MCF 10A (cell line): ENCODE measurements at regions not wholly inside any gene's neighbourhood (a gene's known extent, or its start where the extent isn't known, plus 50 kb on each side); places are given as distances from the start of the nearest gene placed in this dataset.

ENCODE experiments used
- BruUV-seq: library from RNA; stranded (reverse); fragments of 400-500 nt; replicated peaks from 2 replicates; lab custom pipeline; 2021; lab: Mats Ljungman, UMichigan
- CTCF ChIA-PET: fragments of 300-600 bp; sonication (Branson Sonifier 250); formaldehyde crosslinking; extraction: SDS; loops from one replicate; lab custom pipeline; 2021; ENCODE audit warnings: antibody characterized with exemption, inconsistent platforms; lab: Yijun Ruan, JAX
- POLR2A ChIA-PET: fragments of 300-600, 350-650 bp; sonication (Branson Sonifier 250); formaldehyde crosslinking; extraction: SDS; loops from one replicate; lab custom pipeline; 2020; ENCODE audit warnings: antibody characterized with exemption, inconsistent platforms; lab: Yijun Ruan, JAX
- DNase-seq: peaks from one replicate; pipeline ENCODE4 v3.0.0-alpha.2; 2018; ENCODE audit not compliant: unreplicated experiment
- H3K27ac Mint-ChIP-seq: one replicate; pipeline ENCODE4 v1.8.0; 2022; ENCODE audit warnings: mild to moderate bottlenecking, low read depth, mixed read lengths; ENCODE audit not compliant: unreplicated experiment
- H3K27me3 Mint-ChIP-seq: one replicate; pipeline ENCODE4 v1.8.0; 2022; ENCODE audit warnings: mixed read lengths; ENCODE audit not compliant: insufficient read depth, unreplicated experiment
- H3K36me3 Mint-ChIP-seq: one replicate; pipeline ENCODE4 v1.8.0; 2022; ENCODE audit warnings: mild to moderate bottlenecking, moderate library complexity, mixed read lengths; ENCODE audit not compliant: insufficient read depth, unreplicated experiment
- H3K4me1 Mint-ChIP-seq: one replicate; pipeline ENCODE4 v1.8.0; 2022; ENCODE audit warnings: mixed read lengths; ENCODE audit not compliant: insufficient read depth, unreplicated experiment
- H3K4me3 Mint-ChIP-seq: one replicate; pipeline ENCODE4 v1.8.0; 2022; ENCODE audit warnings: mild to moderate bottlenecking, moderate library complexity, mixed read lengths; ENCODE audit not compliant: unreplicated experiment
- H3K9me3 Mint-ChIP-seq: one replicate; pipeline ENCODE4 v1.8.0; 2022; ENCODE audit warnings: mixed read lengths; ENCODE audit not compliant: unreplicated experiment
- CTCF ChIP-seq: fragments of 200-600 bp; IDR thresholded peaks from one replicate; pipeline ENCODE4 v1.8.0; 2022; ENCODE audit warnings: antibody characterized with exemption, mild to moderate bottlenecking; ENCODE audit not compliant: unreplicated experiment
- intact Hi-C: fragments of 100-400 bp; cut with micrococcal nuclease; formaldehyde crosslinking; loops from 2 replicates; pipeline ENCODE4 v1.14.1; 2022

DNA sequence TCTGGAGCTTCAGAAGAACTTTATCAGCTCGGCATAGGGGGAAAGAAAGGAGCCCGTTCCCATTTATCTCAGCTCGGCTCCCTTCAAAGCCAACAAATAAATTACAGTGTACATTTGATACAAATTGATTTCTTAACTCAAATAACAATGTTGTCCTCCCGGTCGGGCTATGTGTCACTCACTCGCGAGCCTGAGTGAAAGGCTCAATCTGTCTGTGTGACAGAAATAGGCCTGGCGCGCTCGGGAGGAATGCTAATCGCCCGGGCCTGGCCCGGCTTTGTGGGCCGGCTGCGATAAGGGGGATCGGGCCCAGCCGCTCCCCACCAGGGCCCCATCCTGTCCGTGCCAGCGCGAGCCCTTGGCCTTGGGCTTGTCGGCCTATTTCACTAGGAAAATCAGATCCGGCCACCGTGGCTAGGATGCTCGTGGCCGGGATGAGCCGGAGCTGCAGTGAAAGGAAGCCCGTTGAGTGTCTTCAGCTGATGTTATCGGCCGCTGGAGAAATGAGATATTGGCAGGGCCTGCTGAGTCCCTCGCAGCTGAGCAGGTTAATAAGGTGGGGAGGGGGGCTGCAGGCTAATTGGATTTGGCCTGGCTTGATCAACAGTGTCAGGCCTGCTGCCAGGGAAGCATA, 258.7 kb downstream of the IRX1 start:
- H3K36me3 Mint-ChIP-seq = no peaks in the 10 kb centered on the region
- intact Hi-C loops = no loop called here
- TF ChIP-seq CTCF = no peak
- peaks cover 15% of the 10 kb centered on the region for H3K9me3 Mint-ChIP-seq
- BruUV-seq = no TSS peak
- ChIA-PET POLR2A (no interaction called here), CTCF (no interaction called here)
- no peak overlapping the region for H3K27ac Mint-ChIP-seq
- no peak overlapping the region for H3K4me3 Mint-ChIP-seq
- no peaks in the 10 kb centered on the region for H3K27me3 Mint-ChIP-seq
- no peaks in the 10 kb centered on the region for H3K4me1 Mint-ChIP-seq
- DNase-seq = no peak

DNA sequence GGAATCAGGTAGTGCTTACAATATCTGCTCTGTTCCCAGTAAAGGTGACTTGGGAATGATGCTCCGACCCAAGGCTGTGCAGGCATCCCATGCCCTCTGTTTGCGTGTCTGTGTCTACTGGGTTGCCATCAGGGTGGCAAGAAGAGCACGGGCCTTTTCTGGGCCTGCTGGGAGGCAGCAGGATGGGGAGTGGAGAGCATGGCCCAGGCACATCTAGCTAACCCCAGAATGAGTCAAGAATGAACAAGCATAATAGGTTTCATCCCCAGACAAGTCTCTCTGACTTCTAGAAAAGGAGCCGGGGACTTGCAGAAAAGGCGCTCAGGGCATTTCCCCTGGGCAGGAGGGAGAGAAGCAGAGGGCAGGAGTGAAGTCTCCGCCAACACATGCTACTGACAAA, 260.4 kb downstream of the IRX1 start:
- CTCF ChIA-PET = no interaction called here
- DNase-seq = no peak
- Mint-ChIP-seq H3K27me3 (no peaks in the 10 kb centered on the region), H3K9me3 (peaks cover 24% of the 10 kb centered on the region), H3K4me1 (no peaks in the 10 kb centered on the region), H3K27ac (no peak overlapping the region), H3K4me3 (no peak overlapping the region), H3K36me3 (no peaks in the 10 kb centered on the region)
- intact Hi-C loops = no loop called here
- BruUV-seq = no TSS peak
- no peak for TF ChIP-seq CTCF
- POLR2A ChIA-PET = no interaction called here

DNA sequence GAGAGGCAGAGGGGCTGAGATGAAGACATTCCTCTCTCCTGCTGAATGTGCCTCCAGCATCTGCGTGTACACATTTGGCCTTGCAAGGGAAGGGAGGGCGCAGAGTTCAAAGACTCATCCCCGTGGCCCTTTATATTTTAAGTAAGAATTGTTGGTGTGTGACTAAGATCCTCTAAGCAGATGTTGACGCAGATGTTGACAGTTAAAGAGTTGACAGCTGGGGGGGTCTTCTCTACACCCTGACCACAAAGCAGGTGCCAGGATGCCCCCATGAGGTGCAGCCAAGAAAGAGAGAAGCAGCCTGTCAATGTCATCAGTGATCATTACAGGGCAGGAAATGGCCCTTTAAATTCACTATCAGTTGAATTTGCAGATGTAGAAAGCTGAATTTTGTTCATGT, 262.9 kb downstream of the IRX1 start:
- Mint-ChIP-seq H3K36me3 (no peaks in the 10 kb centered on the region), H3K27me3 (no peaks in the 10 kb centered on the region), H3K4me1 (no peaks in the 10 kb centered on the region), H3K9me3 (peaks cover 24% of the 10 kb centered on the region), H3K4me3 (no peak overlapping the region), H3K27ac (no peak overlapping the region)
- intact Hi-C loops = no loop called here
- no peak for DNase-seq
- no peak for TF ChIP-seq CTCF
- no TSS peak for BruUV-seq
- ChIA-PET POLR2A (interaction anchor here (1.5 kb wide), 1 partner anchor 38 kb away, joined by 3 read pairs; no protein-coding TSS in a partner anchor), CTCF (interaction anchor here (0.5 to 0.6 kb wide), 2 partner anchors 85 to 664 kb away, joined by 7 read pairs; no protein-coding TSS in a partner anchor)

GRCh38 chr5:3862906-3863305, 267.3 kb downstream of the IRX1 start:
- no TSS peak for BruUV-seq
- intact Hi-C loops = no loop called here
- Mint-ChIP-seq H3K9me3 (peaks cover 23% of the 10 kb centered on the region), H3K4me3 (no peak overlapping the region), H3K27me3 (no peaks in the 10 kb centered on the region), H3K36me3 (peaks cover 6% of the 10 kb centered on the region), H3K27ac (no peak overlapping the region), H3K4me1 (no peaks in the 10 kb centered on the region)
- POLR2A ChIA-PET = interaction anchor here (0.6 kb wide), 1 partner anchor 876 kb away, joined by 3 read pairs; no protein-coding TSS in a partner anchor
- peak; percentile 51 for DNase-seq
- TF ChIP-seq CTCF = no peak
- CTCF ChIA-PET = interaction anchor here (0.6 to 0.7 kb wide), 2 partner anchors 65 to 1016 kb away, joined by 3 read pairs; no protein-coding TSS in a partner anchor
